HG02678 (cell line): ENCODE measurements at regions not wholly inside any gene's neighbourhood (a gene's known extent, or its start where the extent isn't known, plus 50 kb on each side); places are given as distances from the start of the nearest gene placed in this dataset.

Experiments used
- ATAC-seq: cut with Tn5 transposase; IDR thresholded peaks from one replicate; pipeline ENCODE4 v1.9.1; 2021; ENCODE audit warnings: mild to moderate bottlenecking, moderate library complexity; ENCODE audit not compliant: unreplicated experiment

DNA sequence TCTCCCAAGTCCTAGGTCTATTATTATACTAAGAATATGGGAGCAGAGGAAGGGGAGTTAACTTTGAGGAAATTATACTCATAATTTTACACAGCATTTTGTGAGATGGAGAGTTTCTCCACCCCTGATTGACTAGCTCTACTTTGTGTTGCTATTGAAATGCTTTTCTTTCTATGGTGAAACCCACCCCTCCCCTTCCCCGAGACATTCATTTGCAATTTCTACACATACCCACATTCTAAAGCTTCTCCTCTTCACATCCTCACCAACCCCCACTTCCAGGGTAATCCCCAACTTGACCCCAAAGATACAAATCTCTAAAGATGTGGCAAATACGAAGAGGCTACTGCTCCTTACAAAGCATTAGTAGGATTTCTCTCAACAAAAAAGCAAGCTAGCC is 992.2 kb downstream of the BCL11A start:
- ATAC-seq, result no peak

DNA sequence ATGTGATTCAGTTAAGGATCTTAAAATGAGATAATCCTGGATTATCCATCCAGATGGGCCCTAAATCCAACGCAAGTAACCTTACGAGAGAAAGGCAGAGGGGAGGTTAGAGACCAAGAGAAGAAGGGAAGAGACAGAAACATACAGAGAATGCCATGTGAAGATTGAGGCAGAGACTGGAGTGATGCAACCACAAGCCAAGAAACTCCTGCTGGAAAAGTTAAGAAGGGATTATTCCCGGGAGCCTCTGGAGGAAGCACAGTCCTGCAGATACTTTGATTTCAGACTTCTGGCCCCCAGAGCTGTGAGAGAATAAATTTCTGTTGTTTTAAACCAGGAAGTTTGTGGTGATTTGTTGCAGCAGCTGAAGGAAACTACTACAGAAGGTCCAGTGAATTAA is 992.7 kb downstream of the BCL11A start:
- ATAC-seq, result no peak

DNA sequence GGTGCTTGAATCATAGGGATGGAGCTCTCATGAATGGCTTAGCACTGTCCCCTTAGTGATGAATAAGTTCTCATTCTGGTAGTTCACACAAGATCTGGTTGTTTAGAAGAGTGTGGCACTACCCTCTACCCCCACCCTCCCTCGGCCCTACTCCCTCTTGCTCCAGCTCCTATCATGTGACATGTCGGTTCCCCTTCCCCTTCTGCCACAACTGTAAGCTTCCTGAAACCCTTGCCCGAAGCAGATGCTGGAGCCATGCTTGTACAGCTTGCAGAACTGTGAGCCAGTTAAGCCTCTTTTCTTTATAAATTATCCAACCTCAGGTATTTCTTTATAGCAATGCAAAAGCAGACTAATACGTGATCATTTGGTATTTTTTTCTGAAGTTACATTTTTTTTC is 1012.6 kb downstream of the BCL11A start:
- no peak for ATAC-seq

GRCh38 chr2:59538398-59538911 is 1015.0 kb downstream of the BCL11A start:
- ATAC-seq, result no peak

- no peak for ATAC-seq
Measured at GRCh38 chr2:59532808-59533207, 1020.6 kb downstream of the BCL11A start.

DNA sequence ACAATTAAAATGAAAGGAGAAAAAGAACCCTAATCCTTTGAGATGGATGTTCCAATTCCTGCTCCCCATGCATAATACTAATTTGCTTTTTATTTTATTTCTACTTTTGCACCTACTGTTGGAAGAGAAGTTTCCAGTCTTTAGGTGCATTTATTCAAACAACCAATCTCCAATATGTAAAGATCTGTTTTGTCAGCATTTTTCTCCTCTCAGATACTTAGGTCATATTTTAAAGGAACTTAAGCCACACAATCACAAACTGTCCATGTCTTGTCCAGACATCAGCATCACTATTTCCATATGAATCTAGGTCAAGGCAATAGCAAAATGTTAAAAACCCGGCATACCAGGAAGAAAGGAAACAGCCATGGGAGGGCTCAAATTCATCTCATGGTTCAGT is 1023.2 kb downstream of the BCL11A start:
- no peak for ATAC-seq

DNA sequence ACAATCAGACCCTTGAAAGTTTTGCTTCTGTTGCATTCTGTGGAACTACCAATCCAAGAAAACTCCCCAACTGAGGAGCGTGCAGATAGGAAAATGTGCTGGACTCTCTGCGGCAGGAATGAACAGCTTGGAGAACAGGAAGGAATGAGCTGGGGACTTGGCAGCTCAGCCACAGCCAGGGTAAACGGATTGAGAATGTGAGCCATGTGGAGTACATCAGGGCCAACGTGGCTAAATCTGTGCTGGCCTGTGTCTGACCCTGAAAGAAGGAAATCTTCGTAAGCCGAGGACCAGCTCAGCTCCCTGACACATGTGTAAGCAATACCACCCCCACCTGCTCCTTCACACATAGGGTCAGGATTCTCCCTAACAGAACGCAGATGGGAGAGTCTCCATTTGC is 1023.7 kb downstream of the BCL11A start:
- ATAC-seq, result no peak

GRCh38 chr2:59528525-59528924 is 1024.9 kb downstream of the BCL11A start:
- no peak for ATAC-seq

DNA sequence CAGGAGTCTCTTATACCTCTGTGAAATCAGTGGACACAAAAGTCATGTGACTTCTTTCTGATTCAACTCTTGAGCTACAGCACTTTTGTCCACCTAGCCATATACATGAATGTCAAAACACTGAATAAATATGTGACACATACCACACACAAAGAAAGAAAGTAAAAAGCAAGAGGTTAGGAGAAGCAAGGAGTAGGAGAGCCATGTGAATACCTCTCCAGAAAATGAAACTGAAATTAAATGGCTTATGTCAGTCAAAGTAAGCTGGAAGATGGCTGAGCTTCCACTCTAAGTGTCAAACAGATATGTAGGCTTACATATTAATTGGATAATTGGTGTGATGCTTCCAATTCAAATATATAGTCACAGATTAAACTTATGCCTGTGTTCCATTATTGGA is 1050.5 kb downstream of the BCL11A start:
- ATAC-seq, result no peak

GRCh38 chr2:59490994-59491393 is 1062.5 kb downstream of the BCL11A start:
- no peak for ATAC-seq

- no peak for ATAC-seq
Measured at GRCh38 chr2:59490192-59490591, 1063.3 kb downstream of the BCL11A start.

GRCh38 chr2:59484673-59485072 is 1068.8 kb downstream of the BCL11A start:
- ATAC-seq, result no peak

GRCh38 chr2:59463426-59463825 is 1090.0 kb downstream of the BCL11A start:
- ATAC-seq, result no peak

GRCh38 chr2:59462422-59463197 is 1090.8 kb downstream of the BCL11A start:
- no peak for ATAC-seq

GRCh38 chr2:59461127-59461526 is 1092.3 kb downstream of the BCL11A start:
- no peak for ATAC-seq

DNA sequence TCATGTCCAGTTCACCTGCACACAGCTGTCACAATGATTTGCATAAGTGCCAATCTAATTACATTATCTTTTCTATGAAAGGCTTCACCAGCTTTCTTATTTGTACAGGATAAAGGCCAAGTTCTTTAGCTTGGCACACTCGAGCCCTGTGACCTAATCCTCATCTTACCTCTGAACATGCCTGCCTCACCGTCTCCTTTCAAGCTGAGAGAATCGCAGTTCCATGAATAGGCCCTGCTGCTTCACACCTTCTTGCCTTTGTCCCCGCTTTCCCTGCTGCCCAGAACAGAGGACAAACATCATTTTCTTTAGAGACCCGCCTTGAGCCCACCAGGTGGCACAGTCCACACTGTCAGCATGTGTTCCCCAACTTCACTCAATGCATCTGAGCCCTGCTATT is 1094.7 kb downstream of the BCL11A start:
- no peak for ATAC-seq

DNA sequence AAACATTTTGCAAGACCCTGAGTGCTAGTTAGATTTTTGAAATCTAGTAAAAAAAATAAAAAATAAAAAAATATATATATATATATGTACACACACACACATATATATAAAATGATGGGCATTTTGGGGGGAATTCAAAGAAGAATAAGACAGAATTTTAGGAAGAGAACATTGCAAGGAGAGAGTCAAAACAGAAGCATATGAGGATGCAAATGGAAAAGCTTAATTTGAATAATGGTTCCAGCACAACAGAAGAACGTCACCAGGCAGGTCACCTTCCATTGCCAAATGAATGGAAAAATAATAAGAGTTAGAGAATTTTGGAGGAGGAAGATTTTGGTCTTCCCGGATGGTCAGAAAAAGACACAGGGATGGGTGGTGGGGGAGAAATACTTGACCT is 1097.2 kb downstream of the BCL11A start:
- no peak for ATAC-seq

DNA sequence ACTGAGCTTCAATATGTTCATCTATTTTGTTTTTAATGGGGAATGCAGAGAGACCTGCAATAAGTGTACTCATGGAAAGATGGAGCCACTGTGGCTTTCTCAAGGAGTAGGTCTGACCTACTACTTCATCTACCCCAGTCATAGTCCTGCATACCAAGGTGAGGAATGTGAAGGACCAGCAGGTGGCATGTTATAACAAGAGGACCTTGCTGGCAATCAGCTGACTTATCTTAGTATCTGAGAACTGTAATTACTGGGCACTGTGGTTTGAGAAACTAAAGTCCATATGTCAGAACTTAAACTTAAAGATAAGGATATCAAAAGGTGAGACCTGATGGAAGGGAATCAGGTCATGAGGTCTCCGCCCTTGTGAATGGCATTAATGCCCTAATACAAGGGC is 1104.2 kb downstream of the BCL11A start:
- no peak for ATAC-seq

DNA sequence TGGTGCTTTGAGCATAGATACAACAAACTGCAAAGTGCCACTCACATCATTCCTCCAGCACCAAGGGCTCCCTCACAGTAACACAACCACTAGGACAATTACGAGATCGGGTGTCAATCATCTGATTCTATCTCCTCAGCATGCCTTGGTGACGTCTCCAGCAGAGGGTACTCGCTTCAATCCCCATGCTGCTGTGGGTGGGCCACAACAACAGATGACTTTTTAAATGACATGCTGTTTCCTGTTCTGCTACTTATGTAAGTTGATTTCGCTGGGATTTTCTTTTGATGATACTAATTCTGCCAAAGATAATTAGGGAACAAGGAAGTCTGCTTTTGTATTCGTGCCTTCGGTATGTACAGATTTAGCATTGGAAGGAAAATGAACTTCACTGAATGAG is 1113.0 kb downstream of the BCL11A start:
- no peak for ATAC-seq

DNA sequence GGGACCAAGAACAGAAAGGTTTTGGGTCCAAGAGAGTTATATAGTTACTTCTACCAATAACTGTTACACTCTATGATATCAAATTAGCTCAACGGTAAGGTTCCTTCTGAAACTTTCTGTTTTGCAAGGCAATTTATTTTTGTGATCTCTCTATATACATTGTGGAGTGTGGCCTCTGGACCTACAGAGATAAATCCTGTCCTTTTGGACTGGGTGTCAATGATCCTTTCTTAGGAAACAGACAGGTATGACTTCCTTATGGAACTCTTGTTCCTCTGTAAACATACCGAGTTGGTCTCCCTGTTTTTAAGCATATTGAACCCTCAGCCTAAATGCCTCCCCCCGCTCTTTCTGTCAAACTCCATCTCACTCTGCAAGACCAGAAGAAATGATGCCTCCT is 1117.8 kb downstream of the BCL11A start:
- ATAC-seq, result no peak

GRCh38 chr2:59428940-59429339 is 1124.5 kb downstream of the BCL11A start:
- ATAC-seq, result no peak

DNA sequence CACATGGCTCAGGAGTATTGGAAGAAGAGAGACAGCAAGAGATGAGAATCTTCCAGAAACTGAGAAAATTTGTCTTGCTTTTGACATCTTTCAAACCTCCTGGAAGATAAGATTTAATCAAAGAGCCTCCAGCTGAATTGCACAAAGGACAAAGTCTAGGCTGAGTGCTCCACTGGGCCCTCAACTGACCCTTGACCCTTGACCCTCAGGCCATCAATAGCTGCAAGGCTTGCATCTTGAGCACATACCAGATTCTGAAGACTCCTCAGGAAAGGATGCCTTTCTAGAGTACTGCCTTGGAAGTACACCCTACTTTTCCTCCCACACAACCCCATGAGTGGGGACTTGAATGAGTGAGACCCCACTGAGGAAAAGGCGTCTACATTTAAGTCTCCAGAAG is 1125.5 kb downstream of the BCL11A start:
- ATAC-seq, result no peak

GRCh38 chr2:59425247-59425646 is 1128.2 kb downstream of the BCL11A start:
- no peak for ATAC-seq
